ENCODE measurements at regions not wholly inside any gene's neighbourhood (a gene's known extent, or its start where the extent isn't known, plus 50 kb on each side); places are given as distances from the start of the nearest gene placed in this dataset.

- H3K4me3 ChIP-seq, result no peak overlapping the region
- H3K27ac Mint-ChIP-seq, result no peak overlapping the region
- no peak overlapping the region for H2AFZ ChIP-seq
- H3K9me2 ChIP-seq (ENCODE audit: insufficient read depth), result no peaks in the 10 kb centered on the region
- DNase-seq (ENCODE audit: low spot score) (no peak), ATAC-seq (no peak)
- no peaks in the 10 kb centered on the region for H3K36me3 ChIP-seq (ENCODE audit: insufficient read depth)
- H3K4me3 Mint-ChIP-seq, result no peak overlapping the region
- TF ChIP-seq, protein P1, sequence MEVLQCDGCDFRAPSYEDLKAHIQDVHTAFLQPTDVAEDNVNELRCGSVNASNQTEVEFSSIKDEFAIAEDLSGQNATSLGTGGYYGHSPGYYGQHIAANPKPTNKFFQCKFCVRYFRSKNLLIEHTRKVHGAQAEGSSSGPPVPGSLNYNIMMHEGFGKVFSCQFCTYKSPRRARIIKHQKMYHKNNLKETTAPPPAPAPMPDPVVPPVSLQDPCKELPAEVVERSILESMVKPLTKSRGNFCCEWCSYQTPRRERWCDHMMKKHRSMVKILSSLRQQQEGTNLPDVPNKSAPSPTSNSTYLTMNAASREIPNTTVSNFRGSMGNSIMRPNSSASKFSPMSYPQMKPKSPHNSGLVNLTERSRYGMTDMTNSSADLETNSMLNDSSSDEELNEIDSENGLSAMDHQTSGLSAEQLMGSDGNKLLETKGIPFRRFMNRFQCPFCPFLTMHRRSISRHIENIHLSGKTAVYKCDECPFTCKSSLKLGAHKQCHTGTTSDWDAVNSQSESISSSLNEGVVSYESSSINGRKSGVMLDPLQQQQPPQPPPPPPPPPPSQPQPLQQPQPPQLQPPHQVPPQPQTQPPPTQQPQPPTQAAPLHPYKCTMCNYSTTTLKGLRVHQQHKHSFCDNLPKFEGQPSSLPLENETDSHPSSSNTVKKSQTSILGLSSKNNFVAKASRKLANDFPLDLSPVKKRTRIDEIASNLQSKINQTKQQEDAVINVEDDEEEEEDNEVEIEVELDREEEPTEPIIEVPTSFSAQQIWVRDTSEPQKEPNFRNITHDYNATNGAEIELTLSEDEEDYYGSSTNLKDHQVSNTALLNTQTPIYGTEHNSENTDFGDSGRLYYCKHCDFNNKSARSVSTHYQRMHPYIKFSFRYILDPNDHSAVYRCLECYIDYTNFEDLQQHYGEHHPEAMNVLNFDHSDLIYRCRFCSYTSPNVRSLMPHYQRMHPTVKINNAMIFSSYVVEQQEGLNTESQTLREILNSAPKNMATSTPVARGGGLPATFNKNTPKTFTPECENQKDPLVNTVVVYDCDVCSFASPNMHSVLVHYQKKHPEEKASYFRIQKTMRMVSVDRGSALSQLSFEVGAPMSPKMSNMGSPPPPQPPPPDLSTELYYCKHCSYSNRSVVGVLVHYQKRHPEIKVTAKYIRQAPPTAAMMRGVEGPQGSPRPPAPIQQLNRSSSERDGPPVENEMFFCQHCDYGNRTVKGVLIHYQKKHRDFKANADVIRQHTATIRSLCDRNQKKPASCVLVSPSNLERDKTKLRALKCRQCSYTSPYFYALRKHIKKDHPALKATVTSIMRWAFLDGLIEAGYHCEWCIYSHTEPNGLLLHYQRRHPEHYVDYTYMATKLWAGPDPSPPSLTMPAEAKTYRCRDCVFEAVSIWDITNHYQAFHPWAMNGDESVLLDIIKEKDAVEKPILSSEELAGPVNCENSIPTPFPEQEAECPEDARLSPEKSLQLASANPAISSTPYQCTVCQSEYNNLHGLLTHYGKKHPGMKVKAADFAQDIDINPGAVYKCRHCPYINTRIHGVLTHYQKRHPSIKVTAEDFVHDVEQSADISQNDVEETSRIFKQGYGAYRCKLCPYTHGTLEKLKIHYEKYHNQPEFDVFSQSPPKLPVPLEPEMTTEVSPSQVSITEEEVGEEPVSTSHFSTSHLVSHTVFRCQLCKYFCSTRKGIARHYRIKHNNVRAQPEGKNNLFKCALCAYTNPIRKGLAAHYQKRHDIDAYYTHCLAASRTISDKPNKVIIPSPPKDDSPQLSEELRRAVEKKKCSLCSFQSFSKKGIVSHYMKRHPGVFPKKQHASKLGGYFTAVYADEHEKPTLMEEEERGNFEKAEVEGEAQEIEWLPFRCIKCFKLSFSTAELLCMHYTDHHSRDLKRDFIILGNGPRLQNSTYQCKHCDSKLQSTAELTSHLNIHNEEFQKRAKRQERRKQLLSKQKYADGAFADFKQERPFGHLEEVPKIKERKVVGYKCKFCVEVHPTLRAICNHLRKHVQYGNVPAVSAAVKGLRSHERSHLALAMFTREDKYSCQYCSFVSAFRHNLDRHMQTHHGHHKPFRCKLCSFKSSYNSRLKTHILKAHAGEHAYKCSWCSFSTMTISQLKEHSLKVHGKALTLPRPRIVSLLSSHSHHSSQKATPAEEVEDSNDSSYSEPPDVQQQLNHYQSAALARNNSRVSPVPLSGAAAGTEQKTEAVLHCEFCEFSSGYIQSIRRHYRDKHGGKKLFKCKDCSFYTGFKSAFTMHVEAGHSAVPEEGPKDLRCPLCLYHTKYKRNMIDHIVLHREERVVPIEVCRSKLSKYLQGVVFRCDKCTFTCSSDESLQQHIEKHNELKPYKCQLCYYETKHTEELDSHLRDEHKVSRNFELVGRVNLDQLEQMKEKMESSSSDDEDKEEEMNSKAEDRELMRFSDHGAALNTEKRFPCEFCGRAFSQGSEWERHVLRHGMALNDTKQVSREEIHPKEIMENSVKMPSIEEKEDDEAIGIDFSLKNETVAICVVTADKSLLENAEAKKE (CRISPR knock-in tag; IDR thresholded peaks at IDR 0.05), result no peak
- no peak for TF ChIP-seq CREB1 (CRISPR knock-in tag; IDR thresholded peaks at IDR 0.05; ENCODE audit: low read depth)
- no peak for TF ChIP-seq STAT1 (IDR thresholded peaks at IDR 0.05; ENCODE audit: unreplicated experiment)
- TF ChIP-seq POLR2AphosphoS5 (IDR thresholded peaks at IDR 0.05; ENCODE audit: low read depth), result no peak
- no peak for TF ChIP-seq JUNB (IDR thresholded peaks at IDR 0.05; ENCODE audit: unreplicated experiment)
- TF ChIP-seq, protein P2, sequence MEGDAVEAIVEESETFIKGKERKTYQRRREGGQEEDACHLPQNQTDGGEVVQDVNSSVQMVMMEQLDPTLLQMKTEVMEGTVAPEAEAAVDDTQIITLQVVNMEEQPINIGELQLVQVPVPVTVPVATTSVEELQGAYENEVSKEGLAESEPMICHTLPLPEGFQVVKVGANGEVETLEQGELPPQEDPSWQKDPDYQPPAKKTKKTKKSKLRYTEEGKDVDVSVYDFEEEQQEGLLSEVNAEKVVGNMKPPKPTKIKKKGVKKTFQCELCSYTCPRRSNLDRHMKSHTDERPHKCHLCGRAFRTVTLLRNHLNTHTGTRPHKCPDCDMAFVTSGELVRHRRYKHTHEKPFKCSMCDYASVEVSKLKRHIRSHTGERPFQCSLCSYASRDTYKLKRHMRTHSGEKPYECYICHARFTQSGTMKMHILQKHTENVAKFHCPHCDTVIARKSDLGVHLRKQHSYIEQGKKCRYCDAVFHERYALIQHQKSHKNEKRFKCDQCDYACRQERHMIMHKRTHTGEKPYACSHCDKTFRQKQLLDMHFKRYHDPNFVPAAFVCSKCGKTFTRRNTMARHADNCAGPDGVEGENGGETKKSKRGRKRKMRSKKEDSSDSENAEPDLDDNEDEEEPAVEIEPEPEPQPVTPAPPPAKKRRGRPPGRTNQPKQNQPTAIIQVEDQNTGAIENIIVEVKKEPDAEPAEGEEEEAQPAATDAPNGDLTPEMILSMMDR (conservative IDR thresholded peaks at IDR 0.05; ENCODE audit: low read depth in 2 of 2), result no peak
- TF ChIP-seq, protein P3, sequence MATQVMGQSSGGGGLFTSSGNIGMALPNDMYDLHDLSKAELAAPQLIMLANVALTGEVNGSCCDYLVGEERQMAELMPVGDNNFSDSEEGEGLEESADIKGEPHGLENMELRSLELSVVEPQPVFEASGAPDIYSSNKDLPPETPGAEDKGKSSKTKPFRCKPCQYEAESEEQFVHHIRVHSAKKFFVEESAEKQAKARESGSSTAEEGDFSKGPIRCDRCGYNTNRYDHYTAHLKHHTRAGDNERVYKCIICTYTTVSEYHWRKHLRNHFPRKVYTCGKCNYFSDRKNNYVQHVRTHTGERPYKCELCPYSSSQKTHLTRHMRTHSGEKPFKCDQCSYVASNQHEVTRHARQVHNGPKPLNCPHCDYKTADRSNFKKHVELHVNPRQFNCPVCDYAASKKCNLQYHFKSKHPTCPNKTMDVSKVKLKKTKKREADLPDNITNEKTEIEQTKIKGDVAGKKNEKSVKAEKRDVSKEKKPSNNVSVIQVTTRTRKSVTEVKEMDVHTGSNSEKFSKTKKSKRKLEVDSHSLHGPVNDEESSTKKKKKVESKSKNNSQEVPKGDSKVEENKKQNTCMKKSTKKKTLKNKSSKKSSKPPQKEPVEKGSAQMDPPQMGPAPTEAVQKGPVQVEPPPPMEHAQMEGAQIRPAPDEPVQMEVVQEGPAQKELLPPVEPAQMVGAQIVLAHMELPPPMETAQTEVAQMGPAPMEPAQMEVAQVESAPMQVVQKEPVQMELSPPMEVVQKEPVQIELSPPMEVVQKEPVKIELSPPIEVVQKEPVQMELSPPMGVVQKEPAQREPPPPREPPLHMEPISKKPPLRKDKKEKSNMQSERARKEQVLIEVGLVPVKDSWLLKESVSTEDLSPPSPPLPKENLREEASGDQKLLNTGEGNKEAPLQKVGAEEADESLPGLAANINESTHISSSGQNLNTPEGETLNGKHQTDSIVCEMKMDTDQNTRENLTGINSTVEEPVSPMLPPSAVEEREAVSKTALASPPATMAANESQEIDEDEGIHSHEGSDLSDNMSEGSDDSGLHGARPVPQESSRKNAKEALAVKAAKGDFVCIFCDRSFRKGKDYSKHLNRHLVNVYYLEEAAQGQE (IDR thresholded peaks at IDR 0.05; ENCODE audit: unreplicated experiment), result no peak
- TF ChIP-seq ZNF331 (CRISPR knock-in tag; IDR thresholded peaks at IDR 0.05; ENCODE audit: low read depth), result no peak
- TF ChIP-seq, protein P4, sequence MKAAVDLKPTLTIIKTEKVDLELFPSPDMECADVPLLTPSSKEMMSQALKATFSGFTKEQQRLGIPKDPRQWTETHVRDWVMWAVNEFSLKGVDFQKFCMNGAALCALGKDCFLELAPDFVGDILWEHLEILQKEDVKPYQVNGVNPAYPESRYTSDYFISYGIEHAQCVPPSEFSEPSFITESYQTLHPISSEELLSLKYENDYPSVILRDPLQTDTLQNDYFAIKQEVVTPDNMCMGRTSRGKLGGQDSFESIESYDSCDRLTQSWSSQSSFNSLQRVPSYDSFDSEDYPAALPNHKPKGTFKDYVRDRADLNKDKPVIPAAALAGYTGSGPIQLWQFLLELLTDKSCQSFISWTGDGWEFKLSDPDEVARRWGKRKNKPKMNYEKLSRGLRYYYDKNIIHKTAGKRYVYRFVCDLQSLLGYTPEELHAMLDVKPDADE (IDR thresholded peaks at IDR 0.05), result no peak
- TF ChIP-seq EZH2 (IDR thresholded peaks at IDR 0.05; ENCODE audit: low read depth, unreplicated experiment), result no peak
- no peak for TF ChIP-seq NANOG (IDR thresholded peaks at IDR 0.05; ENCODE audit: borderline replicate concordance)
- no peak for TF ChIP-seq ZNF114 (CRISPR knock-in tag; IDR thresholded peaks at IDR 0.05)
- H3K27me3 ChIP-seq (ENCODE audit: insufficient read depth), result no peaks in the 10 kb centered on the region
- H3K4me1 ChIP-seq (ENCODE audit: insufficient read depth), result no peaks in the 10 kb centered on the region
- no peak overlapping the region for H3K4me2 ChIP-seq
- peaks cover 10% of the 10 kb centered on the region for H3K4me1 Mint-ChIP-seq
- peaks cover 9% of the 10 kb centered on the region for H3K9me3 Mint-ChIP-seq
- no peak overlapping the region for H3K27ac ChIP-seq (ENCODE audit: low read depth)
- 0 out of 2 replicates have a peak, but pooled peaks cover 12% of the 10 kb centered on the region for H3F3A ChIP-seq (replicated peaks; ENCODE audit: low read depth)
- no peaks in the 10 kb centered on the region; the same call in 1 of the 2 replicates for H4K20me1 ChIP-seq (replicated peaks; ENCODE audit: insufficient read depth)
- no peaks in the 10 kb centered on the region for H3K79me2 ChIP-seq (replicated peaks; ENCODE audit: insufficient read depth)
- H3K36me3 Mint-ChIP-seq (ENCODE audit: low read depth), result peaks cover 36% of the 10 kb centered on the region
- H3K27me3 Mint-ChIP-seq (ENCODE audit: insufficient read depth, low read depth, poor library complexity), result peaks cover 5% of the 10 kb centered on the region
These were observed 169.3 kb downstream of the SHANK2 start for GRCh38 chr11:71083105-71083504.
